ENCODE measurements at regions not wholly inside any gene's neighbourhood (a gene's known extent, or its start where the extent isn't known, plus 50 kb on each side); places are given as distances from the start of the nearest gene placed in this dataset.

- no peak overlapping the region for H3K9ac ChIP-seq (ENCODE audit: control insufficient read depth, extremely low read depth, insufficient read depth, low read length)
- no peaks in the 10 kb centered on the region for H3K36me3 ChIP-seq (ENCODE audit: control insufficient read depth in 2 of 2, extremely low read depth in 1 of 2, insufficient read depth in 2 of 2, low read length in 2 of 2)
- H3K4me3 ChIP-seq (ENCODE audit: control insufficient read depth in 2 of 3, extremely low read depth in 1 of 3, insufficient read depth in 2 of 3, low read depth in 1 of 3, low read length in 3 of 3) = no peak overlapping the region
- H3K4me1 ChIP-seq (ENCODE audit: control insufficient read depth, extremely low read depth, insufficient read depth, low read length) = peaks cover 14% of the 10 kb centered on the region
- DNase-seq (ENCODE audit: low read depth, low spot score) (no peak), FAIRE-seq (no peak)
- H3K79me2 ChIP-seq (ENCODE audit: control insufficient read depth, insufficient read depth, low read length) = no peaks in the 10 kb centered on the region
- H3K4me2 ChIP-seq (ENCODE audit: control insufficient read depth, extremely low read depth, insufficient read depth, low read depth, low read length) = no peak overlapping the region
- H3K9me1 ChIP-seq (ENCODE audit: control insufficient read depth, extremely low read depth, insufficient read depth, low read length) = no peaks in the 10 kb centered on the region
- no peaks in the 10 kb centered on the region for H3K9me3 ChIP-seq (ENCODE audit: control insufficient read depth, low read depth, low read length)
- no peak overlapping the region for H3K27ac ChIP-seq (ENCODE audit: control insufficient read depth, insufficient read depth, low read length)
- H2AFZ ChIP-seq (ENCODE audit: control insufficient read depth, low read length) = no peak overlapping the region
- TF ChIP-seq CTCF (optimal IDR thresholded peaks at IDR 0.05 in 1 of 3, IDR thresholded peaks at IDR 0.05 in 1 of 3, conservative IDR thresholded peaks at IDR 0.05 in 1 of 3; ENCODE audit: extremely low read depth in 1 of 3, insufficient read depth in 2 of 3, low read length in 3 of 3) (no peak), EZH2 (IDR thresholded peaks at IDR 0.05; ENCODE audit: low read length) (no peak)
- dilution Hi-C loops (cut with MboI; ENCODE audit: extremely low pct_ligation_motif_present, low sequenced_read_pairs) = no loop called here
- H3K27me3 ChIP-seq (ENCODE audit: control insufficient read depth, extremely low read depth, insufficient read depth, low read length) = no peaks in the 10 kb centered on the region
- H4K20me1 ChIP-seq (ENCODE audit: control insufficient read depth, extremely low read depth, insufficient read depth, low read length) = no peaks in the 10 kb centered on the region
These were observed 126.9 kb upstream of the ANKRD55 start for GRCh38 chr5:56359809-56360685.

GRCh38 chr5:56358703-56359681 lies 125.9 kb upstream of the ANKRD55 start:
- Histone ChIP-seq H3K4me1 (ENCODE audit: control insufficient read depth, extremely low read depth, insufficient read depth, low read length) (peaks cover 14% of the 10 kb centered on the region), H2AFZ (ENCODE audit: control insufficient read depth, low read length) (no peak overlapping the region), H3K36me3 (ENCODE audit: control insufficient read depth in 2 of 2, extremely low read depth in 1 of 2, insufficient read depth in 2 of 2, low read length in 2 of 2) (no peaks in the 10 kb centered on the region), H3K79me2 (ENCODE audit: control insufficient read depth, insufficient read depth, low read length) (no peaks in the 10 kb centered on the region), H3K9me1 (ENCODE audit: control insufficient read depth, extremely low read depth, insufficient read depth, low read length) (no peaks in the 10 kb centered on the region), H3K9ac (ENCODE audit: control insufficient read depth, extremely low read depth, insufficient read depth, low read length) (no peak overlapping the region), H4K20me1 (ENCODE audit: control insufficient read depth, extremely low read depth, insufficient read depth, low read length) (no peaks in the 10 kb centered on the region), H3K27ac (ENCODE audit: control insufficient read depth, insufficient read depth, low read length) (no peak overlapping the region), H3K9me3 (ENCODE audit: control insufficient read depth, low read depth, low read length) (no peaks in the 10 kb centered on the region), H3K27me3 (ENCODE audit: control insufficient read depth, extremely low read depth, insufficient read depth, low read length) (no peaks in the 10 kb centered on the region), H3K4me2 (ENCODE audit: control insufficient read depth, extremely low read depth, insufficient read depth, low read depth, low read length) (no peak overlapping the region), H3K4me3 (ENCODE audit: control insufficient read depth in 2 of 3, extremely low read depth in 1 of 3, insufficient read depth in 2 of 3, low read depth in 1 of 3, low read length in 3 of 3) (no peak overlapping the region)
- TF ChIP-seq CTCF (optimal IDR thresholded peaks at IDR 0.05 in 1 of 3, IDR thresholded peaks at IDR 0.05 in 1 of 3, conservative IDR thresholded peaks at IDR 0.05 in 1 of 3; ENCODE audit: extremely low read depth in 1 of 3, insufficient read depth in 2 of 3, low read length in 3 of 3) (no peak), EZH2 (IDR thresholded peaks at IDR 0.05; ENCODE audit: low read length) (no peak)
- dilution Hi-C loops (cut with MboI; ENCODE audit: extremely low pct_ligation_motif_present, low sequenced_read_pairs) = no loop called here
- FAIRE-seq = no peak
- no peak for DNase-seq (ENCODE audit: low read depth, low spot score)
